IMR-90 (cell line): ENCODE measurements at regions not wholly inside any gene's neighbourhood (a gene's known extent, or its start where the extent isn't known, plus 50 kb on each side); places are given as distances from the start of the nearest gene placed in this dataset.

Experiments used
- ATAC-seq: fragments of 200-7000 bp; cut with Tn5 transposase; 2 replicates; pipeline ENCODE4 v1.9.1; 2020; ENCODE audit warnings: low read depth, mild to moderate bottlenecking, moderate library complexity
- BruUV-seq: library from RNA; stranded (reverse); fragments of 400-500 nt; replicated peaks from 2 replicates; lab custom pipeline; 2021; lab: Mats Ljungman, UMichigan
- CTCF ChIA-PET: fragments of 300-600 bp; formaldehyde crosslinking; extraction: SDS; loops from one replicate; lab custom pipeline; 2021; ENCODE audit warnings: antibody characterized with exemption; lab: Yijun Ruan, JAX
- POLR2A ChIA-PET: fragments of 300-600 bp; sonication (Branson Sonifier 250); formaldehyde crosslinking; loops from one replicate; lab custom pipeline; 2022; ENCODE audit warnings: antibody characterized with exemption; ENCODE audit not compliant: unreplicated experiment; lab: Charles Lee
- DNase-seq: peaks from one replicate; pipeline ENCODE4 v3.0.0; 2013
- H2AFZ ChIP-seq: replicated peaks from 2 replicates; pipeline ENCODE3; 2013; ENCODE audit warnings: low read length, mild to moderate bottlenecking; ENCODE audit not compliant: poor library complexity
- H2AK5ac ChIP-seq: 2 replicates; pipeline ENCODE4 v1.6.1; 2013; ENCODE audit warnings: low read depth, low read length, inconsistent platforms
- H2AK9ac ChIP-seq: replicated peaks from 2 replicates; pipeline ENCODE3; 2013; ENCODE audit warnings: mild to moderate bottlenecking, low read depth, low read length, moderate library complexity; ENCODE audit not compliant: poor library complexity
- H2BK120ac ChIP-seq: 2 replicates; pipeline ENCODE4 v1.6.1; 2013; ENCODE audit warnings: low read depth, low read length, inconsistent platforms
- H2BK15ac ChIP-seq: 3 replicates; pipeline ENCODE4 v1.6.1; 2013; ENCODE audit warnings: low read depth, low read length, inconsistent platforms
- H2BK20ac ChIP-seq: 2 replicates; pipeline ENCODE4 v1.6.1; 2013; ENCODE audit warnings: low read depth, mild to moderate bottlenecking, inconsistent platforms, low read length, moderate library complexity
- H2BK5ac ChIP-seq: 2 replicates; pipeline ENCODE4 v1.6.1; 2013; ENCODE audit warnings: mild to moderate bottlenecking, low read depth, low read length, inconsistent platforms; ENCODE audit not compliant: poor library complexity, severe bottlenecking
- H3K14ac ChIP-seq: replicated peaks from 2 replicates; pipeline ENCODE4 v1.6.1; 2013; ENCODE audit warnings: low read depth, low read length, inconsistent platforms
- H3K18ac ChIP-seq: 2 replicates; pipeline ENCODE4 v1.6.1; 2013; ENCODE audit warnings: low read depth, low read length, control low read depth
- H3K23ac ChIP-seq: 2 replicates; pipeline ENCODE4 v1.6.1; 2013; ENCODE audit warnings: low read depth, low read length, inconsistent platforms
- H3K27ac ChIP-seq: 2 replicates; pipeline ENCODE4 v1.5.1; 2013; ENCODE audit warnings: mild to moderate bottlenecking, control low read depth, low read length; ENCODE audit not compliant: insufficient read depth
- H3K27me3 ChIP-seq: 2 replicates; pipeline ENCODE4 v1.6.1; 2013; ENCODE audit warnings: low read length; ENCODE audit not compliant: control insufficient read depth, insufficient read depth
- H3K36me3 ChIP-seq: 2 replicates; pipeline ENCODE4 v1.6.1; 2013; ENCODE audit warnings: low read length, mixed read lengths; ENCODE audit not compliant: control insufficient read depth, insufficient read depth
- H3K4ac ChIP-seq: 2 replicates; pipeline ENCODE4 v1.6.1; 2013; ENCODE audit warnings: low read depth, low read length, inconsistent platforms
- H3K4me1 ChIP-seq: 2 replicates; pipeline ENCODE4 v1.6.1; 2013; ENCODE audit warnings: low read length, mixed read lengths; ENCODE audit not compliant: control insufficient read depth, insufficient read depth
- H3K4me2 ChIP-seq: 2 replicates; pipeline ENCODE4 v1.6.1; 2013; ENCODE audit warnings: low read depth, mild to moderate bottlenecking, control low read depth, low read length, moderate library complexity
- H3K4me3 ChIP-seq: 2 replicates; pipeline ENCODE4 v1.5.1; 2013; ENCODE audit warnings: low read depth, mild to moderate bottlenecking, control low read depth, low read length, moderate library complexity; ENCODE audit not compliant: insufficient read depth
- H3K56ac ChIP-seq: 2 replicates; pipeline ENCODE4 v1.6.1; 2013; ENCODE audit warnings: low read length, inconsistent platforms; ENCODE audit not compliant: insufficient read depth; ENCODE audit errors: extremely low read depth
- H3K79me1 ChIP-seq, 2 experiments: 2 replicates each; pipeline ENCODE4 v1.6.1; 2013; ENCODE audit warnings: low read length in 2 of 2, inconsistent platforms in 1 of 2, low read depth in 1 of 2
- H3K9ac ChIP-seq: 2 replicates; pipeline ENCODE4 v1.6.1; 2013; ENCODE audit warnings: low read depth, low read length, control low read depth
- H3K9me1 ChIP-seq: 2 replicates; pipeline ENCODE4 v1.6.1; 2013; ENCODE audit warnings: low read length, inconsistent platforms; ENCODE audit not compliant: insufficient read depth
- H3K9me3 ChIP-seq: 2 replicates; pipeline ENCODE4 v1.6.1; 2013; ENCODE audit warnings: low read length; ENCODE audit not compliant: control insufficient read depth, insufficient read depth
- H4K20me1 ChIP-seq: 2 replicates; pipeline ENCODE4 v1.6.1; 2013; ENCODE audit warnings: low read length, inconsistent platforms; ENCODE audit not compliant: insufficient read depth
- H4K5ac ChIP-seq: 2 replicates; pipeline ENCODE4 v1.6.1; 2013; ENCODE audit warnings: mild to moderate bottlenecking, low read depth, low read length, control low read depth
- H4K8ac ChIP-seq, 2 experiments: 2 replicates each; pipeline ENCODE4 v1.6.1; 2013; ENCODE audit warnings: low read depth in 2 of 2, low read length in 2 of 2, control low read depth in 1 of 2, inconsistent platforms in 1 of 2
- H4K91ac ChIP-seq: 2 replicates; pipeline ENCODE4 v1.6.1; 2013; ENCODE audit warnings: low read depth, low read length, inconsistent platforms; ENCODE audit not compliant: insufficient read depth
- BHLHE40 ChIP-seq: fragments of 150-350 bp; IDR thresholded peaks from 2 replicates; pipeline ENCODE4 v1.6.1; 2016; ENCODE audit warnings: mild to moderate bottlenecking, low read depth, low read length
- CEBPB ChIP-seq: IDR thresholded peaks from 2 replicates; pipeline ENCODE4 v1.6.1; 2012; ENCODE audit warnings: low read depth, low read length, improper control_type of control experiment
- CHD1 ChIP-seq: IDR thresholded peaks from 2 replicates; pipeline ENCODE4 v1.6.1; 2012; ENCODE audit warnings: low read depth, low read length, improper control_type of control experiment
- FOS ChIP-seq: fragments of 150-350 bp; IDR thresholded peaks from 2 replicates; pipeline ENCODE4 v1.6.1; 2016; ENCODE audit warnings: low read depth, low read length
- MAFK ChIP-seq: IDR thresholded peaks from 2 replicates; pipeline ENCODE4 v1.6.1; 2012; ENCODE audit warnings: low read depth, low read length, improper control_type of control experiment
- MAZ ChIP-seq: IDR thresholded peaks from 2 replicates; pipeline ENCODE4 v1.6.1; 2012; ENCODE audit warnings: low read depth, mild to moderate bottlenecking, low read length, improper control_type of control experiment, moderate library complexity, borderline replicate concordance
- MXI1 ChIP-seq: IDR thresholded peaks from 2 replicates; pipeline ENCODE4 v1.6.1; 2012; ENCODE audit warnings: low read depth, mild to moderate bottlenecking, low read length, moderate library complexity, borderline replicate concordance
- NFE2L2 ChIP-seq: fragments of 150-350 bp; IDR thresholded peaks from 2 replicates; pipeline ENCODE4 v1.6.1; 2016; ENCODE audit warnings: low read depth, mild to moderate bottlenecking, low read length
- POLR2A ChIP-seq: IDR thresholded peaks from 2 replicates; pipeline ENCODE4 v1.6.1; 2012; ENCODE audit warnings: mild to moderate bottlenecking, low read depth, low read length
- RAD21 ChIP-seq: IDR thresholded peaks from 2 replicates; pipeline ENCODE4 v1.6.1; 2012; ENCODE audit warnings: low read length, improper control_type of control experiment
- RCOR1 ChIP-seq: IDR thresholded peaks from 2 replicates; pipeline ENCODE4 v1.6.1; 2012; ENCODE audit warnings: mild to moderate bottlenecking, low read length, improper control_type of control experiment; ENCODE audit not compliant: insufficient replicate concordance
- RFX5 ChIP-seq: IDR thresholded peaks from 2 replicates; pipeline ENCODE4 v1.8.0; 2012; ENCODE audit warnings: low read depth, mild to moderate bottlenecking, low read length, moderate library complexity
- SMC3 ChIP-seq: fragments of 150-350 bp; IDR thresholded peaks from 2 replicates; pipeline ENCODE4 v1.6.1; 2016; ENCODE audit warnings: low read depth, mild to moderate bottlenecking, antibody characterized with exemption, low read length, moderate library complexity
- WGBS, 2 experiments: methylation state at CpG; one replicate each; pipeline versions ENCODE4 v1.1.5 to v1.1.7; 2013; ENCODE audit warnings: missing lambda C conversion rate in 2 of 2; ENCODE audit not compliant: insufficient read length in 1 of 2; ENCODE audit errors: extremely low coverage in 2 of 2; 5-methylcytosine and 5-hydroxymethylcytosine counted together
- dilution Hi-C: fragments of 300-500 bp; cut with HindIII; formaldehyde crosslinking; loops from one replicate; pipeline ENCODE4 v1.14.3; 2018; ENCODE audit warnings: low sequenced_read_pairs; ENCODE audit not compliant: unreplicated experiment
- in situ Hi-C: fragments of 300-500 bp; cut with MboI; formaldehyde crosslinking; loops from 3 replicates; pipeline ENCODE4 v1.14.3; 2019; ENCODE audit warnings: low sequenced_read_pairs, inconsistent platforms, mixed read lengths
- intact Hi-C: fragments of 100-400 bp; cut with micrococcal nuclease; formaldehyde crosslinking; loops from 2 replicates; pipeline ENCODE4 v1.10.0; 2022
- TF ChIP-seq, protein P1 (sequence below): fragments of 150-350 bp; IDR thresholded peaks from 2 replicates; pipeline ENCODE4 v1.6.1; 2016; ENCODE audit warnings: low read depth, mild to moderate bottlenecking, low read length, moderate library complexity, borderline replicate concordance
- TF ChIP-seq, protein P2 (sequence below): conservative IDR thresholded peaks from 2 replicates; pipeline ENCODE4 v1.5.1; 2012; ENCODE audit warnings: mild to moderate bottlenecking, low read depth, low read length, improper control_type of control experiment
- TF ChIP-seq, protein P3 (sequence below): fragments of 150-350 bp; IDR thresholded peaks from 2 replicates; pipeline ENCODE4 v1.6.1; 2017; ENCODE audit warnings: mild to moderate bottlenecking, antibody characterized with exemption, low read length, low read depth

DNA sequence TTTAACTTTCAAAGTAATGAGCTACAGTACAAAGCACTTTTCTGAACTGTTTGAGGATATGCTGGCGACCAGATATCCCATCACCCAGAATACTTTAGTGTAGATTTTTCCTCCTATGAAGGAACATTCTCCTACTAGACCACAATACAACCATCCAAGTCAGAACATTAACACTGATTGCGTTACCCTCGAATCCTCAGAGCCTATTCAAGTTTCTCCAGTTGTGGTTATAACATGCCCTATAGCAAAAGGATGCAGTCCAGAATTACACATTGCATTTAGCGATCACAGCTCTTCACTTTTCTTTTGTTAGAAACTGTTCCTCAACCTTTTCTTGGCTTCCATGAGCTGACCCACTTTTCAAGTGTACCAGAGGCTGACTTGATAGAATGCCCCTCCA is 87.4 kb upstream of the SOX4 start:
- dilution Hi-C loops: no loop called here

More for the DNA sequence above, 87.4 kb upstream of the SOX4 start:
- Histone ChIP-seq H3K4me1 (no peaks in the 10 kb centered on the region), H4K8ac (no peak overlapping the region), H2BK120ac (no peak overlapping the region), H3K4ac (no peak overlapping the region), H2BK20ac (no peak overlapping the region), H2AK5ac (no peak overlapping the region), H2AFZ (no peak overlapping the region), H3K9me1 (no peaks in the 10 kb centered on the region), H2AK9ac (no peak overlapping the region), H2BK5ac (no peak overlapping the region), H3K18ac (no peak overlapping the region), H3K79me1 (no peaks in the 10 kb centered on the region), H3K27me3 (no peaks in the 10 kb centered on the region), H3K36me3 (no peaks in the 10 kb centered on the region), H4K5ac (no peak overlapping the region), H3K56ac (no peak overlapping the region), H3K4me2 (no peak overlapping the region), H2BK15ac (no peak overlapping the region), H3K9me3 (no peaks in the 10 kb centered on the region), H3K4me3 (no peak overlapping the region), H3K14ac (no peak overlapping the region), H4K20me1 (no peaks in the 10 kb centered on the region), H3K27ac (no peak overlapping the region), H3K9ac (no peak overlapping the region), H3K23ac (no peak overlapping the region), H4K91ac (no peak overlapping the region)
- in situ Hi-C loops (no loop called here), intact Hi-C loops (loop anchor here (10.0 kb wide), 1 partner anchor 631 kb away; no protein-coding TSS in a partner anchor)
- BruUV-seq: no TSS peak
- TF ChIP-seq BHLHE40 (no peak), FOS (no peak), MAZ (no peak), CHD1 (no peak), POLR2A (no peak), SMC3 (no peak), RCOR1 (no peak), MXI1 (no peak), RFX5 (no peak), CEBPB (no peak), MAFK (no peak), NFE2L2 (no peak), RAD21 (no peak)
- TF ChIP-seq, protein P1, sequence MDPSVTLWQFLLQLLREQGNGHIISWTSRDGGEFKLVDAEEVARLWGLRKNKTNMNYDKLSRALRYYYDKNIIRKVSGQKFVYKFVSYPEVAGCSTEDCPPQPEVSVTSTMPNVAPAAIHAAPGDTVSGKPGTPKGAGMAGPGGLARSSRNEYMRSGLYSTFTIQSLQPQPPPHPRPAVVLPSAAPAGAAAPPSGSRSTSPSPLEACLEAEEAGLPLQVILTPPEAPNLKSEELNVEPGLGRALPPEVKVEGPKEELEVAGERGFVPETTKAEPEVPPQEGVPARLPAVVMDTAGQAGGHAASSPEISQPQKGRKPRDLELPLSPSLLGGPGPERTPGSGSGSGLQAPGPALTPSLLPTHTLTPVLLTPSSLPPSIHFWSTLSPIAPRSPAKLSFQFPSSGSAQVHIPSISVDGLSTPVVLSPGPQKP: no peak
- TF ChIP-seq, protein P2, sequence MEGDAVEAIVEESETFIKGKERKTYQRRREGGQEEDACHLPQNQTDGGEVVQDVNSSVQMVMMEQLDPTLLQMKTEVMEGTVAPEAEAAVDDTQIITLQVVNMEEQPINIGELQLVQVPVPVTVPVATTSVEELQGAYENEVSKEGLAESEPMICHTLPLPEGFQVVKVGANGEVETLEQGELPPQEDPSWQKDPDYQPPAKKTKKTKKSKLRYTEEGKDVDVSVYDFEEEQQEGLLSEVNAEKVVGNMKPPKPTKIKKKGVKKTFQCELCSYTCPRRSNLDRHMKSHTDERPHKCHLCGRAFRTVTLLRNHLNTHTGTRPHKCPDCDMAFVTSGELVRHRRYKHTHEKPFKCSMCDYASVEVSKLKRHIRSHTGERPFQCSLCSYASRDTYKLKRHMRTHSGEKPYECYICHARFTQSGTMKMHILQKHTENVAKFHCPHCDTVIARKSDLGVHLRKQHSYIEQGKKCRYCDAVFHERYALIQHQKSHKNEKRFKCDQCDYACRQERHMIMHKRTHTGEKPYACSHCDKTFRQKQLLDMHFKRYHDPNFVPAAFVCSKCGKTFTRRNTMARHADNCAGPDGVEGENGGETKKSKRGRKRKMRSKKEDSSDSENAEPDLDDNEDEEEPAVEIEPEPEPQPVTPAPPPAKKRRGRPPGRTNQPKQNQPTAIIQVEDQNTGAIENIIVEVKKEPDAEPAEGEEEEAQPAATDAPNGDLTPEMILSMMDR: no peak
- TF ChIP-seq, protein P3, sequence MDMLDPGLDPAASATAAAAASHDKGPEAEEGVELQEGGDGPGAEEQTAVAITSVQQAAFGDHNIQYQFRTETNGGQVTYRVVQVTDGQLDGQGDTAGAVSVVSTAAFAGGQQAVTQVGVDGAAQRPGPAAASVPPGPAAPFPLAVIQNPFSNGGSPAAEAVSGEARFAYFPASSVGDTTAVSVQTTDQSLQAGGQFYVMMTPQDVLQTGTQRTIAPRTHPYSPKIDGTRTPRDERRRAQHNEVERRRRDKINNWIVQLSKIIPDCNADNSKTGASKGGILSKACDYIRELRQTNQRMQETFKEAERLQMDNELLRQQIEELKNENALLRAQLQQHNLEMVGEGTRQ: no peak
- no peak for DNase-seq
- WGBS, 2 experiments: 100% methylated on average over 1 of the region's 4 CpGs; no CpG with 5 or more reads in 1 of the 2 experiments
- ChIA-PET POLR2A (no interaction called here), CTCF (no interaction called here)
- ATAC-seq: no peak
